K562 (cell line): ENCODE measurements at regions not wholly inside any gene's neighbourhood (a gene's known extent, or its start where the extent isn't known, plus 50 kb on each side); places are given as distances from the start of the nearest gene placed in this dataset.
A peak's percentile ranks its signal among the peaks of the same experiment; 100 is the strongest.

ENCODE experiments used
- ATAC-seq: fragments of 200-7000 bp; cut with Tn5 transposase; 3 replicates; pipeline ENCODE4 v1.9.1; 2020; ENCODE audit warnings: moderate library complexity
- BruUV-seq: library from RNA; stranded (reverse); fragments of 400-500 nt; replicated peaks from 2 replicates; lab custom pipeline; 2021; lab: Mats Ljungman, UMichigan
- CTCF ChIA-PET: fragments of 300-600 bp; formaldehyde crosslinking; extraction: SDS; loops from one replicate; lab custom pipeline; 2021; ENCODE audit warnings: low intra/inter-chr PET ratio; lab: Yijun Ruan, JAX
- POLR2A ChIA-PET: fragments of 300-600, 350-650 bp; sonication (Branson Sonifier 250); formaldehyde crosslinking; extraction: SDS; loops from one replicate; lab custom pipeline; 2021; ENCODE audit warnings: antibody characterized with exemption, inconsistent platforms; lab: Yijun Ruan, JAX
- DNase-seq, 4 experiments: peaks; one replicate each; pipeline versions ENCODE4 v3.0.0 to v3.0.0-alpha.2; 2011 to 2018; ENCODE audit warnings: low spot score in 3 of 4, mixed read lengths in 3 of 4; ENCODE audit errors: extremely low read depth in 1 of 4
- FAIRE-seq: peaks from 2 replicates; lab custom pipeline; 2011; peaks lifted over from hg19 to GRCh38; lab: Jason Lieb, UNC
- H2AFZ ChIP-seq: 2 replicates; pipeline ENCODE4 v1.6.0; 2011; ENCODE audit warnings: low read depth, low read length, control low read depth, inconsistent platforms
- H3K27ac ChIP-seq: fragments of 200-600 bp; 3 replicates; pipeline ENCODE4 v1.8.0; 2011; ENCODE audit warnings: low read depth, mild to moderate bottlenecking, control low read depth, inconsistent platforms, low read length, moderate library complexity, mixed read lengths; ENCODE audit errors: extremely low read depth
- H3K27me3 ChIP-seq, 2 experiments: fragments of 300-600 bp in 1 of 2; 2 replicates in 1 of 2; 3 replicates in 1 of 2; pipeline versions ENCODE4 v1.6.0 to v1.8.0; 2011; ENCODE audit warnings: inconsistent platforms in 2 of 2, low read length in 2 of 2, mild to moderate bottlenecking in 1 of 2, mixed read lengths in 1 of 2, moderate library complexity in 1 of 2; ENCODE audit not compliant: control insufficient read depth in 2 of 2, insufficient read depth in 2 of 2
- H3K36me3 ChIP-seq: fragments of 300-600 bp; 3 replicates; pipeline ENCODE4 v1.8.0; 2011; ENCODE audit warnings: mild to moderate bottlenecking, low read length, inconsistent platforms; ENCODE audit not compliant: control insufficient read depth, insufficient read depth
- H3K4me1 ChIP-seq, 2 experiments: fragments of 200-600 bp in 1 of 2; replicated peaks in 1 of 2; 2 replicates in 1 of 2; 3 replicates in 1 of 2; pipeline versions ENCODE4 v1.5.1 to v1.8.0; 2011; ENCODE audit warnings: inconsistent platforms in 2 of 2, low read length in 2 of 2, mild to moderate bottlenecking in 1 of 2, mixed read lengths in 1 of 2, moderate library complexity in 1 of 2; ENCODE audit not compliant: control insufficient read depth in 2 of 2, insufficient read depth in 2 of 2
- H3K4me2 ChIP-seq: 2 replicates; pipeline ENCODE4 v1.6.1; 2011; ENCODE audit warnings: low read length, control low read depth, inconsistent platforms, mixed read lengths; ENCODE audit not compliant: insufficient read depth
- H3K4me3 ChIP-seq: fragments of 200-600 bp; sonication (generic), shearing (Covaris generic); 2 replicates; pipeline ENCODE4 v1.5.1; 2016; ENCODE audit warnings: control low read depth, inconsistent platforms
- H3K79me2 ChIP-seq: fragments of 200-600 bp; 3 replicates; pipeline ENCODE4 v1.8.0; 2011; ENCODE audit warnings: low read length, inconsistent platforms; ENCODE audit not compliant: control insufficient read depth, insufficient read depth
- H3K9ac ChIP-seq, 2 experiments: 2 replicates each; pipeline versions ENCODE4 v1.6.0 to v1.6.1; 2011; ENCODE audit warnings: low read depth in 2 of 2, low read length in 2 of 2, control low read depth in 1 of 2, inconsistent platforms in 1 of 2, mild to moderate bottlenecking in 1 of 2, mixed read lengths in 1 of 2; ENCODE audit not compliant: insufficient read depth in 1 of 2
- H3K9me1 ChIP-seq: one replicate; pipeline ENCODE4 v1.6.0; 2011; ENCODE audit warnings: inconsistent platforms, mild to moderate bottlenecking, low read length, moderate library complexity; ENCODE audit not compliant: control insufficient read depth, insufficient read depth
- H3K9me3 ChIP-seq: replicated peaks from 2 replicates; pipeline ENCODE4 v1.5.1; 2011; ENCODE audit warnings: low read depth, low read length, inconsistent platforms; ENCODE audit not compliant: control insufficient read depth, insufficient read depth
- H4K20me1 ChIP-seq: replicated peaks from 2 replicates; pipeline ENCODE4 v1.6.1; 2011; ENCODE audit warnings: low read length, inconsistent platforms, mixed read lengths; ENCODE audit not compliant: control insufficient read depth, insufficient read depth
- CHD1 ChIP-seq: fragments of 200-600 bp; sonication (generic); IDR thresholded peaks from one replicate; pipeline ENCODE4 v1.6.1; 2012; ENCODE audit warnings: mild to moderate bottlenecking, moderate library complexity, low read length, inconsistent platforms
- RAD51 ChIP-seq: fragments of 450-650 bp; IDR thresholded peaks from 2 replicates; pipeline ENCODE4 v1.7.1; 2016; ENCODE audit warnings: low read depth, mild to moderate bottlenecking, borderline replicate concordance
- RBM34 ChIP-seq: fragments of 200-400 bp; formaldehyde crosslinking; IDR thresholded peaks from 2 replicates; pipeline ENCODE4 v1.6.1; 2018; ENCODE audit warnings: low read length, borderline replicate concordance; ENCODE audit not compliant: insufficient read depth
- XRCC5 ChIP-seq: fragments of 200-400 bp; formaldehyde crosslinking; IDR thresholded peaks from 2 replicates; pipeline ENCODE4 v1.6.1; 2017; ENCODE audit warnings: low read depth, mild to moderate bottlenecking, low read length
- WGBS: fragments of 100-300 bp; shearing (Covaris generic); methylation state at CpG from one replicate; pipeline ENCODE4 v1.1.6; 2016; ENCODE audit warnings: low coverage, mixed read lengths; ENCODE audit not compliant: insufficient coverage; ENCODE audit errors: missing lambda C conversion rate; 5-methylcytosine and 5-hydroxymethylcytosine counted together
- in situ Hi-C: fragments of 300-500 bp; cut with MboI; formaldehyde crosslinking; loops from 4 replicates; pipeline ENCODE4 v1.15.0; 2018; ENCODE audit warnings: inconsistent platforms, mixed read lengths
- intact Hi-C: fragments of 100-400 bp; cut with micrococcal nuclease; formaldehyde crosslinking; loops from 2 replicates; pipeline ENCODE4 v1.14.2; 2022
- TF ChIP-seq, protein P1 (sequence below): sonication (generic); formaldehyde crosslinking; IDR thresholded peaks from 2 replicates; pipeline ENCODE4 v1.9.0; 2022; ENCODE audit warnings: mild to moderate bottlenecking, missing genetic modification reagents
- TF ChIP-seq, protein P2 (sequence below): sonication (generic); formaldehyde crosslinking; IDR thresholded peaks from 2 replicates; pipeline ENCODE4 v1.5.0; 2020; ENCODE audit warnings: missing genetic modification reagents

DNA sequence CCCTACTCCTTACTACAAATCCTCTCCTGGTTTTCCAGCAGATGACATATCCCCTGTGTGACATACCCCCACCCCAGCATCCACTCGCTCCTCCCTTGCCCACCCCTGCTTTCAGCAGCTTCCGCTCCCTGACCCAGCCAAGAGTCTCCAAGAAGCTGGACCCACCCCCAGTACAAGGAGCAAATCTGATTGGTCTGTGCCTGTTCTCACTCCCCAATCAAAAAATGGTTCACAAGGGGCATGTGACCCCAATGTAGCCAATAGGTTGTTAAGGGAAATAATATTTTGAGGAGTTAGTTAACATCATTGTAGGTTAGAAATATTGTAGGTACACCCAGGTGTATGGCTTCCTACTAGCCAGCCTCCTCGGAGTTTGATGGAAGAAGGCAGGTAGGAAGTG is 70.1 kb downstream of the GP2 start:
- no peak overlapping the region for H3K27ac ChIP-seq
- no peaks in the 10 kb centered on the region for H4K20me1 ChIP-seq
- no peak overlapping the region for H2AFZ ChIP-seq
- no peak overlapping the region for H3K4me3 ChIP-seq
- DNase-seq (peak in 3 of 4 experiments; percentile 23 to 33 (median 24)), FAIRE-seq (no peak), ATAC-seq (peak; percentile 60; the same call in 2 of the 3 replicates)
- H3K36me3 ChIP-seq, result no peaks in the 10 kb centered on the region
- in situ Hi-C loops, result no loop called here
- H3K4me1 ChIP-seq, result no peaks in the 10 kb centered on the region
- H3K79me2 ChIP-seq, result no peaks in the 10 kb centered on the region
- no peak overlapping the region for H3K4me2 ChIP-seq
- 0% methylated on average over 3 of the region's 3 CpGs for WGBS
- H3K9me3 ChIP-seq, result no peaks in the 10 kb centered on the region
- no TSS peak for BruUV-seq
- CTCF ChIA-PET, result no interaction called here
- TF ChIP-seq, protein P1, sequence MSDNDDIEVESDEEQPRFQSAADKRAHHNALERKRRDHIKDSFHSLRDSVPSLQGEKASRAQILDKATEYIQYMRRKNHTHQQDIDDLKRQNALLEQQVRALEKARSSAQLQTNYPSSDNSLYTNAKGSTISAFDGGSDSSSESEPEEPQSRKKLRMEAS (CRISPR knock-in tag), result no peak
- TF ChIP-seq XRCC5 (no peak), CHD1 (no peak), RBM34 (no peak), RAD51 (peak; percentile 39; the same call in 1 of the 2 replicates)
- TF ChIP-seq, protein P2, sequence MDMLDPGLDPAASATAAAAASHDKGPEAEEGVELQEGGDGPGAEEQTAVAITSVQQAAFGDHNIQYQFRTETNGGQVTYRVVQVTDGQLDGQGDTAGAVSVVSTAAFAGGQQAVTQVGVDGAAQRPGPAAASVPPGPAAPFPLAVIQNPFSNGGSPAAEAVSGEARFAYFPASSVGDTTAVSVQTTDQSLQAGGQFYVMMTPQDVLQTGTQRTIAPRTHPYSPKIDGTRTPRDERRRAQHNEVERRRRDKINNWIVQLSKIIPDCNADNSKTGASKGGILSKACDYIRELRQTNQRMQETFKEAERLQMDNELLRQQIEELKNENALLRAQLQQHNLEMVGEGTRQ (CRISPR knock-in tag), result peak; percentile 66
- no peaks in the 10 kb centered on the region for H3K9me1 ChIP-seq
- intact Hi-C loops, result no loop called here
- POLR2A ChIA-PET, result no interaction called here
- peaks cover 0 to 14% of the 10 kb centered on the region in 2 experiments; a peak in 4 of 5 replicates for H3K27me3 ChIP-seq
- no peak overlapping the region for H3K9ac ChIP-seq
